GM12891 (cell line): ENCODE measurements at regions not wholly inside any gene's neighbourhood (a gene's known extent, or its start where the extent isn't known, plus 50 kb on each side); places are given as distances from the start of the nearest gene placed in this dataset.
"Not testable (repeated sequence)": the region's sequence is repeated elsewhere in the genome, so short reads cannot be mapped to it uniquely, and the experiment has no call there.

Source experiments
- DNase-seq: peaks from one replicate; pipeline ENCODE4 v3.0.0; 2011; ENCODE audit warnings: low spot score; ENCODE audit not compliant: insufficient read length
- FAIRE-seq: peaks from 2 replicates; lab custom pipeline; 2011; peaks lifted over from hg19 to GRCh38; lab: Jason Lieb, UNC
- PAX5 ChIP-seq: IDR thresholded peaks from 2 replicates; pipeline ENCODE4 v1.6.1; 2011; ENCODE audit warnings: low read length, moderate library complexity, mild to moderate bottlenecking; ENCODE audit not compliant: insufficient read depth, severe bottlenecking
- POLR2A ChIP-seq: IDR thresholded peaks from 2 replicates; pipeline ENCODE4 v1.6.1; 2011; ENCODE audit warnings: low read depth, low read length, control low read depth
- POLR2AphosphoS5 ChIP-seq: IDR thresholded peaks from 2 replicates; pipeline ENCODE4 v1.6.1; 2011; ENCODE audit warnings: low read depth, low read length, control low read depth
- POU2F2 ChIP-seq: IDR thresholded peaks from 2 replicates; pipeline ENCODE4 v1.6.1; 2011; ENCODE audit warnings: low read depth, mild to moderate bottlenecking, control low read depth, low read length, moderate library complexity
- SPI1 ChIP-seq: IDR thresholded peaks from 2 replicates; pipeline ENCODE4 v1.6.1; 2011; ENCODE audit warnings: low read depth, low read length, control low read depth
- TAF1 ChIP-seq: IDR thresholded peaks from 2 replicates; pipeline ENCODE4 v1.6.1; 2011; ENCODE audit warnings: low read depth, low read length, control low read depth

GRCh38 chr14:30064454-30064853 is 136.8 kb upstream of the PRKD1 start:
- FAIRE-seq (no peak), DNase-seq (no peak)
- TF ChIP-seq POLR2A (no peak), TAF1 (no peak), POLR2AphosphoS5 (no peak), PAX5 (no peak), POU2F2 (no peak), SPI1 (no peak)

GRCh38 chr14:30069536-30069935 is 141.9 kb upstream of the PRKD1 start:
- TF ChIP-seq POLR2A (no peak), TAF1 (no peak), SPI1 (no peak), POU2F2 (no peak), POLR2AphosphoS5 (no peak), PAX5 (no peak)
- DNase-seq, result no peak
- FAIRE-seq, result no peak

- DNase-seq, FAIRE-seq: not testable (repeated sequence)
Observed at GRCh38 chr14:30072454-30072853, 144.8 kb upstream of the PRKD1 start.

GRCh38 chr14:30077946-30078345 is 150.3 kb upstream of the PRKD1 start:
- no peak for DNase-seq
- TF ChIP-seq POLR2AphosphoS5 (no peak), POLR2A (no peak), POU2F2 (no peak), TAF1 (no peak), PAX5 (no peak), SPI1 (no peak)

GRCh38 chr14:30078811-30079402 is 151.3 kb upstream of the PRKD1 start:
- TF ChIP-seq POLR2A, result no peak
- no peak for TF ChIP-seq SPI1
- no peak for TF ChIP-seq PAX5
- no peak for TF ChIP-seq POLR2AphosphoS5
- TF ChIP-seq TAF1, result no peak
- no peak for TF ChIP-seq POU2F2
- FAIRE-seq (no peak), DNase-seq (no peak)

More at GRCh38 chr14:30077946-30078345, 150.3 kb upstream of the PRKD1 start:
- FAIRE-seq, result no peak

GRCh38 chr14:30082486-30082885 is 154.8 kb upstream of the PRKD1 start:
- TF ChIP-seq PAX5 (no peak), SPI1 (no peak)
- DNase-seq (no peak), FAIRE-seq (no peak)

GRCh38 chr14:30084811-30085210 is 157.2 kb upstream of the PRKD1 start:
- no peak for TF ChIP-seq POLR2AphosphoS5
- FAIRE-seq (no peak), DNase-seq (no peak)

- TF ChIP-seq TAF1, result no peak
- no peak for TF ChIP-seq PAX5
- no peak for TF ChIP-seq SPI1
- no peak for TF ChIP-seq POLR2AphosphoS5
- TF ChIP-seq POU2F2, result no peak
- TF ChIP-seq POLR2A, result no peak
- no peak for FAIRE-seq
- DNase-seq, result no peak
Observed at GRCh38 chr14:30085943-30086342, 158.3 kb upstream of the PRKD1 start.

GRCh38 chr14:30088620-30089019 is 161.0 kb upstream of the PRKD1 start:
- DNase-seq (no peak), FAIRE-seq (no peak)
- no peak for TF ChIP-seq POU2F2
- TF ChIP-seq TAF1, result no peak
- TF ChIP-seq SPI1, result no peak
- no peak for TF ChIP-seq PAX5
- TF ChIP-seq POLR2A, result no peak
- TF ChIP-seq POLR2AphosphoS5, result no peak

- DNase-seq (no peak), FAIRE-seq (no peak)
- TF ChIP-seq SPI1, result no peak
- no peak for TF ChIP-seq POLR2A
- TF ChIP-seq POLR2AphosphoS5, result no peak
- TF ChIP-seq POU2F2, result no peak
- no peak for TF ChIP-seq PAX5
- no peak for TF ChIP-seq TAF1
Observed at GRCh38 chr14:30108975-30109700, 181.5 kb upstream of the PRKD1 start.
